Endothelial cell of umbilical vein (primary cell): ENCODE measurements at regions not wholly inside any gene's neighbourhood (a gene's known extent, or its start where the extent isn't known, plus 50 kb on each side); places are given as distances from the start of the nearest gene placed in this dataset.

Experiments
- CTCF ChIP-seq, 2 donors: IDR thresholded peaks; 1 replicate in 1 of 2; 2 replicates in 1 of 2; pipeline ENCODE4 v1.5.1; 2011; ENCODE audit warnings: low read length in 2 of 2, mild to moderate bottlenecking in 2 of 2, moderate library complexity in 2 of 2, control low read depth in 1 of 2, inconsistent platforms in 1 of 2, low read depth in 1 of 2; ENCODE audit not compliant: insufficient read depth in 1 of 2; ENCODE audit errors: extremely low read depth in 1 of 2
- EZH2 ChIP-seq: IDR thresholded peaks from 2 replicates; pipeline ENCODE4 v1.6.1; 2012; ENCODE audit warnings: borderline replicate concordance, low read depth, mild to moderate bottlenecking, moderate library complexity, low read length, inconsistent platforms; ENCODE audit not compliant: severe bottlenecking
- MAX ChIP-seq: IDR thresholded peaks from 2 replicates; pipeline ENCODE4 v1.6.1; 2011; ENCODE audit not compliant: insufficient read depth, insufficient read length
- MYC ChIP-seq: IDR thresholded peaks from one replicate; pipeline ENCODE4 v1.6.1; 2011; ENCODE audit warnings: mild to moderate bottlenecking, low read depth, low read length
- POLR2A ChIP-seq: IDR thresholded peaks from 2 replicates; pipeline ENCODE4 v1.6.1; 2012; ENCODE audit warnings: low read depth, mild to moderate bottlenecking, control low read depth, low read length
- POLR2AphosphoS5 ChIP-seq: IDR thresholded peaks from 2 replicates; pipeline ENCODE4 v1.6.1; 2012; ENCODE audit warnings: low read depth, mild to moderate bottlenecking, control low read depth, low read length, moderate library complexity; ENCODE audit not compliant: insufficient read depth

GRCh38 chr10:130409331-130409730 lies 273.1 kb downstream of the GLRX3 start:
- no peak for TF ChIP-seq CTCF (IDR thresholded peaks at IDR 0.05; ENCODE audit: extremely low read depth in 1 of 2, insufficient read depth in 1 of 2, low read depth in 1 of 2, low read length in 2 of 2)
- TF ChIP-seq EZH2 = no peak
- no peak for TF ChIP-seq MYC
- no peak for TF ChIP-seq POLR2A
- no peak for TF ChIP-seq POLR2AphosphoS5
- TF ChIP-seq MAX = no peak
